ENCODE measurements at regions not wholly inside any gene's neighbourhood (a gene's known extent, or its start where the extent isn't known, plus 50 kb on each side); places are given as distances from the start of the nearest gene placed in this dataset.

DNA sequence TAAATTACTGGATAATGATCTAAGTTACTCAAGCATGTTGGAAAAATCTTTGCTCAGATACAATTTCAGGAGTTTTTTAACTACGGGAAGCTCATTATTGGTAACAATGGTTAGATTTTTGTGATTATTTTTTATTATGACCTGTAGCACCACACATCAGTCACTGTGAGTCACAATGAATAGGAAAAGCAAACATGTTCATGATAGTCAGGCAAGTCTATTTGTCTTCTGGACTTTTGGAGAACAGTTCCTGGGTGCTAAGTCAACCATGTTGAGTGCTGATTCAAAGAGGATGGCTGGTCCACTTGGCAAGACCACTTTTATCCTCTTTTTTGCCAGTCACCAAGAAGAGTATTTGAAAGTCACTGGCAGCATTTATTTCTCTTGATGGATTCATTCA is 403.2 kb downstream of the KIF4B start:
- FAIRE-seq (no peak), DNase-seq (ENCODE audit: low read depth in 1 of 2, low spot score in 2 of 2) (no peak)
- Histone ChIP-seq H2BK5ac (ENCODE audit: low read depth, low read length) (no peak overlapping the region), H3K4me2 (ENCODE audit: insufficient read depth in 1 of 2, low read depth in 2 of 2, low read length in 2 of 2) (no peak overlapping the region), H2BK12ac (ENCODE audit: low read depth, low read length) (no peak overlapping the region), H3K79me1 (ENCODE audit: low read depth, low read length) (no peaks in the 10 kb centered on the region), H4K20me1 (replicated peaks in 1 of 2; ENCODE audit: control insufficient read depth in 1 of 2, insufficient read depth in 2 of 2, low read length in 2 of 2) (no peaks in the 10 kb centered on the region), H2BK120ac (replicated peaks; ENCODE audit: low read depth, low read length) (no peak overlapping the region), H4K5ac (ENCODE audit: insufficient read length, low read depth, low read length) (no peak overlapping the region), H3K4ac (replicated peaks; ENCODE audit: insufficient read length, low read depth, low read length) (no peak overlapping the region), H2BK20ac (ENCODE audit: low read length) (no peak overlapping the region), H3K36me3 (ENCODE audit: control insufficient read depth in 2 of 4, insufficient read depth in 4 of 4, low read length in 3 of 4) (no peaks in the 10 kb centered on the region), H3K56ac (replicated peaks; ENCODE audit: insufficient read length, low read depth, low read length) (no peak overlapping the region), H3K14ac (ENCODE audit: insufficient read length) (no peak overlapping the region), H3K27me3 (replicated peaks in 1 of 4; ENCODE audit: control insufficient read depth in 3 of 4, extremely low read depth in 1 of 4, insufficient read depth in 3 of 4, low read length in 3 of 4) (no peaks in the 10 kb centered on the region), H3K18ac (ENCODE audit: extremely low read depth, low read length) (no peak overlapping the region), H3K9ac (replicated peaks in 1 of 4; ENCODE audit: extremely low read depth in 1 of 4, low read depth in 3 of 4, low read length in 3 of 4) (no peak overlapping the region), H3K4me1 (replicated peaks in 1 of 4; ENCODE audit: control insufficient read depth in 3 of 4, insufficient read depth in 4 of 4, low read length in 3 of 4) (no peaks in the 10 kb centered on the region), H2AFZ (ENCODE audit: low read length) (no peak overlapping the region), H3K79me2 (ENCODE audit: control insufficient read depth in 1 of 2, insufficient read depth in 2 of 2, low read length in 2 of 2) (no peaks in the 10 kb centered on the region), H3K27ac (ENCODE audit: low read depth, low read length) (no peak overlapping the region), H2BK15ac (ENCODE audit: low read length) (no peak overlapping the region), H3K23ac (ENCODE audit: insufficient read length) (no peak overlapping the region), H4K91ac (replicated peaks; ENCODE audit: insufficient read length, low read length) (no peak overlapping the region), H2AK5ac (ENCODE audit: low read depth, low read length) (no peak overlapping the region), H4K8ac (ENCODE audit: extremely low read depth, insufficient read depth, low read length) (no peak overlapping the region), H3K9me3 (ENCODE audit: insufficient read depth in 2 of 2, low read depth in 1 of 2, low read length in 1 of 2) (no peaks in the 10 kb centered on the region), H3K23me2 (ENCODE audit: low read depth, low read length) (no peaks in the 10 kb centered on the region), H3K4me3 (ENCODE audit: extremely low read depth in 1 of 4, insufficient read depth in 2 of 4, low read depth in 3 of 4, low read length in 4 of 4) (no peak overlapping the region)
- ChIA-PET CTCF (ENCODE audit: partially characterized antibody) (interaction anchor here (0.7 kb wide), 1 partner anchor 436 kb away, joined by 3 read pairs; no protein-coding TSS in a partner anchor), POLR2A (ENCODE audit: partially characterized antibody) (no interaction called here)
- WGBS, 2 experiments (ENCODE audit: extremely low coverage in 1 of 2, insufficient coverage in 1 of 2, insufficient read length in 1 of 2, insufficient replicate concordance in 2 of 2, low coverage in 1 of 2, low lambda C conversion rate in 2 of 2, missing lambda C conversion rate in 1 of 2) = 97% methylated on average over 1 of the region's 1 CpG; no CpG with 5 or more reads in 1 of the 2 experiments
- TF ChIP-seq, protein P1, sequence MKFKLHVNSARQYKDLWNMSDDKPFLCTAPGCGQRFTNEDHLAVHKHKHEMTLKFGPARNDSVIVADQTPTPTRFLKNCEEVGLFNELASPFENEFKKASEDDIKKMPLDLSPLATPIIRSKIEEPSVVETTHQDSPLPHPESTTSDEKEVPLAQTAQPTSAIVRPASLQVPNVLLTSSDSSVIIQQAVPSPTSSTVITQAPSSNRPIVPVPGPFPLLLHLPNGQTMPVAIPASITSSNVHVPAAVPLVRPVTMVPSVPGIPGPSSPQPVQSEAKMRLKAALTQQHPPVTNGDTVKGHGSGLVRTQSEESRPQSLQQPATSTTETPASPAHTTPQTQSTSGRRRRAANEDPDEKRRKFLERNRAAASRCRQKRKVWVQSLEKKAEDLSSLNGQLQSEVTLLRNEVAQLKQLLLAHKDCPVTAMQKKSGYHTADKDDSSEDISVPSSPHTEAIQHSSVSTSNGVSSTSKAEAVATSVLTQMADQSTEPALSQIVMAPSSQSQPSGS (IDR thresholded peaks at IDR 0.05; ENCODE audit: low read length) = no peak
- TF ChIP-seq JUND (IDR thresholded peaks at IDR 0.05; ENCODE audit: low read length) = no peak
- no peak for TF ChIP-seq EZH2 (IDR thresholded peaks at IDR 0.05; ENCODE audit: low read depth, low read length, severe bottlenecking)
- no peak for TF ChIP-seq KDM1A (IDR thresholded peaks at IDR 0.05; ENCODE audit: borderline replicate concordance, low read length)
- TF ChIP-seq SP2 (IDR thresholded peaks at IDR 0.05; ENCODE audit: low read length) = no peak
- no peak for TF ChIP-seq CHD1 (IDR thresholded peaks at IDR 0.05; ENCODE audit: low read depth, low read length)
- TF ChIP-seq CEBPB (IDR thresholded peaks at IDR 0.05; ENCODE audit: low read depth, low read length) = no peak
- TF ChIP-seq CHD2 (IDR thresholded peaks at IDR 0.05; ENCODE audit: low read length) = no peak
- TF ChIP-seq GABPA (IDR thresholded peaks at IDR 0.05; ENCODE audit: borderline replicate concordance, insufficient read depth, low read length) = no peak
- TF ChIP-seq, protein P2, sequence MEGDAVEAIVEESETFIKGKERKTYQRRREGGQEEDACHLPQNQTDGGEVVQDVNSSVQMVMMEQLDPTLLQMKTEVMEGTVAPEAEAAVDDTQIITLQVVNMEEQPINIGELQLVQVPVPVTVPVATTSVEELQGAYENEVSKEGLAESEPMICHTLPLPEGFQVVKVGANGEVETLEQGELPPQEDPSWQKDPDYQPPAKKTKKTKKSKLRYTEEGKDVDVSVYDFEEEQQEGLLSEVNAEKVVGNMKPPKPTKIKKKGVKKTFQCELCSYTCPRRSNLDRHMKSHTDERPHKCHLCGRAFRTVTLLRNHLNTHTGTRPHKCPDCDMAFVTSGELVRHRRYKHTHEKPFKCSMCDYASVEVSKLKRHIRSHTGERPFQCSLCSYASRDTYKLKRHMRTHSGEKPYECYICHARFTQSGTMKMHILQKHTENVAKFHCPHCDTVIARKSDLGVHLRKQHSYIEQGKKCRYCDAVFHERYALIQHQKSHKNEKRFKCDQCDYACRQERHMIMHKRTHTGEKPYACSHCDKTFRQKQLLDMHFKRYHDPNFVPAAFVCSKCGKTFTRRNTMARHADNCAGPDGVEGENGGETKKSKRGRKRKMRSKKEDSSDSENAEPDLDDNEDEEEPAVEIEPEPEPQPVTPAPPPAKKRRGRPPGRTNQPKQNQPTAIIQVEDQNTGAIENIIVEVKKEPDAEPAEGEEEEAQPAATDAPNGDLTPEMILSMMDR (IDR thresholded peaks at IDR 0.05; ENCODE audit: control extremely low read depth in 1 of 3, insufficient read depth in 1 of 3, low read depth in 1 of 3, low read length in 3 of 3) = no peak

Measured in H1 (cell line).